ENCODE measurements at regions not wholly inside any gene's neighbourhood (a gene's known extent, or its start where the extent isn't known, plus 50 kb on each side); places are given as distances from the start of the nearest gene placed in this dataset.

- TF ChIP-seq POLR2AphosphoS5 (IDR thresholded peaks at IDR 0.05; ENCODE audit: low read depth, low read length), result no peak
- TF ChIP-seq REST (IDR thresholded peaks at IDR 0.05; ENCODE audit: insufficient read depth in 1 of 2, low read depth in 2 of 2, low read length in 2 of 2), result no peak
- TF ChIP-seq TAF1 (IDR thresholded peaks at IDR 0.05; ENCODE audit: borderline replicate concordance, insufficient read depth, low read length), result no peak
- no peak for TF ChIP-seq SIN3A (IDR thresholded peaks at IDR 0.05; ENCODE audit: borderline replicate concordance, insufficient read depth, low read length)
- TF ChIP-seq FOXP2 (optimal IDR thresholded peaks at IDR 0.05; ENCODE audit: borderline replicate concordance, extremely low read depth, extremely low read length, insufficient read depth), result no peak
These were observed 911.5 kb upstream of the GBE1 start for GRCh38 chr3:82672966-82673365.
